ENCODE measurements at regions not wholly inside any gene's neighbourhood (a gene's known extent, or its start where the extent isn't known, plus 50 kb on each side); places are given as distances from the start of the nearest gene placed in this dataset.

- no peak for TF ChIP-seq EGR1 (IDR thresholded peaks at IDR 0.05; ENCODE audit: low read depth in 2 of 2)
- no peak for TF ChIP-seq CTCF (IDR thresholded peaks at IDR 0.05; ENCODE audit: low read depth, low read length, missing input control)
- no peak for TF ChIP-seq TAF1 (conservative IDR thresholded peaks at IDR 0.05)
- TF ChIP-seq YY1 (IDR thresholded peaks at IDR 0.05), result no peak
- TF ChIP-seq NR2F2 (IDR thresholded peaks at IDR 0.05), result no peak
- no peak for TF ChIP-seq RAD21 (IDR thresholded peaks at IDR 0.05)
- no peak for TF ChIP-seq JUND (IDR thresholded peaks at IDR 0.05)
- TF ChIP-seq REST (IDR thresholded peaks at IDR 0.05), result no peak
- no peak for TF ChIP-seq ATF3 (IDR thresholded peaks at IDR 0.05)
These were observed 1595.4 kb downstream of the PLA2G4A start for GRCh38 chr1:188424176-188424575.

Data from liver (tissue), 3 donors.